Fibroblast of lung (primary cell): ENCODE measurements at regions not wholly inside any gene's neighbourhood (a gene's known extent, or its start where the extent isn't known, plus 50 kb on each side); places are given as distances from the start of the nearest gene placed in this dataset.

Experiments used
- DNase-seq, 2 donors: peaks; one replicate each; pipeline versions ENCODE4 v3.0.0 to v3.0.0-alpha.2; 2010; ENCODE audit warnings: low read depth in 2 of 2
- H2AFZ ChIP-seq: 2 replicates; pipeline ENCODE4 v1.5.1; 2012; ENCODE audit warnings: low read length, control low read depth, inconsistent platforms
- H3K27ac ChIP-seq: 2 replicates; pipeline ENCODE4 v1.5.1; 2011; ENCODE audit warnings: low read length, control low read depth; ENCODE audit not compliant: insufficient read depth
- H3K27me3 ChIP-seq: 2 replicates; pipeline ENCODE4 v1.5.1; 2011; ENCODE audit warnings: mild to moderate bottlenecking, low read length; ENCODE audit not compliant: control insufficient read depth, insufficient read depth
- H3K36me3 ChIP-seq: 2 replicates; pipeline ENCODE4 v1.5.1; 2011; ENCODE audit warnings: low read length; ENCODE audit not compliant: control insufficient read depth, insufficient read depth
- H3K4me1 ChIP-seq: 2 replicates; pipeline ENCODE4 v1.5.1; 2011; ENCODE audit warnings: low read length; ENCODE audit not compliant: control insufficient read depth, insufficient read depth; ENCODE audit errors: extremely low read depth
- H3K4me2 ChIP-seq: 2 replicates; pipeline ENCODE4 v1.5.1; 2011; ENCODE audit warnings: low read length, control low read depth; ENCODE audit not compliant: insufficient read depth; ENCODE audit errors: extremely low read depth
- H3K4me3 ChIP-seq, 4 experiments: fragments of 200-600 bp in 1 of 4; sonication (generic) in 1 of 4; replicated peaks in 1 of 4; 2 replicates each; pipeline ENCODE4 v1.5.1; 2011 to 2016; ENCODE audit warnings: low read length in 4 of 4, low read depth in 3 of 4, mild to moderate bottlenecking in 3 of 4, control low read depth in 2 of 4, inconsistent platforms in 1 of 4, mixed read lengths in 1 of 4; ENCODE audit not compliant: insufficient read depth in 1 of 4; ENCODE audit errors: control extremely low read depth in 1 of 4
- H3K79me2 ChIP-seq: 2 replicates; pipeline ENCODE4 v1.5.1; 2012; ENCODE audit warnings: mild to moderate bottlenecking, low read length, inconsistent platforms; ENCODE audit not compliant: control insufficient read depth, insufficient read depth
- H3K9ac ChIP-seq: 2 replicates; pipeline ENCODE4 v1.5.1; 2011; ENCODE audit warnings: mild to moderate bottlenecking, low read length, control low read depth; ENCODE audit not compliant: insufficient read depth
- H3K9me3 ChIP-seq: 2 replicates; pipeline ENCODE4 v1.5.1; 2012; ENCODE audit warnings: low read depth, low read length; ENCODE audit not compliant: control insufficient read depth, insufficient read depth
- H4K20me1 ChIP-seq: 2 replicates; pipeline ENCODE4 v1.5.1; 2011; ENCODE audit warnings: low read length; ENCODE audit not compliant: control insufficient read depth, insufficient read depth; ENCODE audit errors: extremely low read depth
- EZH2 ChIP-seq: IDR thresholded peaks from 2 replicates; pipeline ENCODE4 v1.5.1; 2012; ENCODE audit warnings: low read length, control low read depth, mild to moderate bottlenecking; ENCODE audit errors: missing control alignments
- TF ChIP-seq, protein P1 (sequence below), 2 donors: IDR thresholded peaks in 1 of 2; conservative IDR thresholded peaks in 1 of 2; 1 replicate in 1 of 2; 2 replicates in 1 of 2; pipeline ENCODE4 v1.5.1; 2011 to 2012; ENCODE audit warnings: low read length in 2 of 2, control low read depth in 1 of 2, inconsistent platforms in 1 of 2, low read depth in 1 of 2, mild to moderate bottlenecking in 1 of 2

DNA sequence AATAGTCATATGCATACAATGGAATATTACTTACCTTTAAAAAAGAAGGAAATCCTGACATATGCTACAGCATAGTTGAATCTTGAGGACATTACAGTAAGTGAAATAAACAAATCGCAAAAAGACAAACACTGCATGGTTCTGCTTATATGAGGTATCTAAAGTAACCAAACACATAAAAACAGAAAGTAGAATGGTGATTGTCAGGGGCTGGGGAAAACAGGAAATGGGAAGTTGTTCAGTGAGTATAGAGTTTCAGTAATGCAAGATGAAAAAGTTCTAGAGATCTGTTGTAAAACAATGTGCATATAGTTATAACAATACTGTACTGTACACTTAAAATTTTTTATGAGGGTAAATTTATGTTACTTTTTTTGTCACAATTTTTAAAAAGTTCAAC, 219.4 kb downstream of the KLF5 start:
- H3K9me3 ChIP-seq, result no peaks in the 10 kb centered on the region
- no peak overlapping the region for H3K9ac ChIP-seq
- DNase-seq, result no peak
- H3K27ac ChIP-seq, result no peak overlapping the region
- no peak overlapping the region for H2AFZ ChIP-seq
- H3K4me1 ChIP-seq, result no peaks in the 10 kb centered on the region
- H3K27me3 ChIP-seq, result no peaks in the 10 kb centered on the region
- H3K79me2 ChIP-seq, result no peaks in the 10 kb centered on the region
- TF ChIP-seq, protein P1, sequence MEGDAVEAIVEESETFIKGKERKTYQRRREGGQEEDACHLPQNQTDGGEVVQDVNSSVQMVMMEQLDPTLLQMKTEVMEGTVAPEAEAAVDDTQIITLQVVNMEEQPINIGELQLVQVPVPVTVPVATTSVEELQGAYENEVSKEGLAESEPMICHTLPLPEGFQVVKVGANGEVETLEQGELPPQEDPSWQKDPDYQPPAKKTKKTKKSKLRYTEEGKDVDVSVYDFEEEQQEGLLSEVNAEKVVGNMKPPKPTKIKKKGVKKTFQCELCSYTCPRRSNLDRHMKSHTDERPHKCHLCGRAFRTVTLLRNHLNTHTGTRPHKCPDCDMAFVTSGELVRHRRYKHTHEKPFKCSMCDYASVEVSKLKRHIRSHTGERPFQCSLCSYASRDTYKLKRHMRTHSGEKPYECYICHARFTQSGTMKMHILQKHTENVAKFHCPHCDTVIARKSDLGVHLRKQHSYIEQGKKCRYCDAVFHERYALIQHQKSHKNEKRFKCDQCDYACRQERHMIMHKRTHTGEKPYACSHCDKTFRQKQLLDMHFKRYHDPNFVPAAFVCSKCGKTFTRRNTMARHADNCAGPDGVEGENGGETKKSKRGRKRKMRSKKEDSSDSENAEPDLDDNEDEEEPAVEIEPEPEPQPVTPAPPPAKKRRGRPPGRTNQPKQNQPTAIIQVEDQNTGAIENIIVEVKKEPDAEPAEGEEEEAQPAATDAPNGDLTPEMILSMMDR (conservative IDR thresholded peaks at IDR 0.05 in 1 of 2, IDR thresholded peaks at IDR 0.05 in 1 of 2; ENCODE audit: low read depth in 1 of 2, low read length in 2 of 2), result no peak
- TF ChIP-seq EZH2, result no peak
- no peaks in the 10 kb centered on the region for H4K20me1 ChIP-seq
- H3K36me3 ChIP-seq, result no peaks in the 10 kb centered on the region
- no peak overlapping the region for H3K4me3 ChIP-seq
- H3K4me2 ChIP-seq, result no peak overlapping the region

DNA sequence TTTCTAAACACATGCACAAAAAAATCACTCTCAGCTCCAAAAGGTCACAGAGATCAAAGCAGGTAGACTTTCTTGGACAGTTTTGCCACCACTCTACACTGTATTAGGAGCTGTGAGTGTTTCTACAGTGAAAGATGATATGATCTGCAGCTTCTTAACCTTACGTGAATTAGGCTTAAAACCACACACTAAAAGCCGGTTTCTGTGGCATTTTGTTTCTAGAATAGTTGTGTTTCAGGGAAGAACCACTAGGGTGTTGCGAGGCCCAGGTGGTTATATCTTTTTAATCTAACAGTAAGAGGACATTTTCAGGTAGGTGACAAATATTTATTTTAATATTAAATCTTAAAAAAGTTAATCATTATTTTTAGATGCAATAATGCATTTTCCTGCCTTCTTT, 216.4 kb downstream of the KLF5 start:
- Histone ChIP-seq H2AFZ (no peak overlapping the region), H3K4me1 (no peaks in the 10 kb centered on the region), H3K4me3 (no peak overlapping the region), H3K79me2 (no peaks in the 10 kb centered on the region), H3K9me3 (no peaks in the 10 kb centered on the region), H3K4me2 (no peak overlapping the region), H4K20me1 (no peaks in the 10 kb centered on the region), H3K27me3 (no peaks in the 10 kb centered on the region), H3K9ac (no peak overlapping the region), H3K36me3 (no peaks in the 10 kb centered on the region), H3K27ac (no peak overlapping the region)
- no peak for TF ChIP-seq EZH2
- TF ChIP-seq, protein P1 (conservative IDR thresholded peaks at IDR 0.05 in 1 of 2, IDR thresholded peaks at IDR 0.05 in 1 of 2; ENCODE audit: low read depth in 1 of 2, low read length in 2 of 2), result no peak
- DNase-seq, result no peak

DNA sequence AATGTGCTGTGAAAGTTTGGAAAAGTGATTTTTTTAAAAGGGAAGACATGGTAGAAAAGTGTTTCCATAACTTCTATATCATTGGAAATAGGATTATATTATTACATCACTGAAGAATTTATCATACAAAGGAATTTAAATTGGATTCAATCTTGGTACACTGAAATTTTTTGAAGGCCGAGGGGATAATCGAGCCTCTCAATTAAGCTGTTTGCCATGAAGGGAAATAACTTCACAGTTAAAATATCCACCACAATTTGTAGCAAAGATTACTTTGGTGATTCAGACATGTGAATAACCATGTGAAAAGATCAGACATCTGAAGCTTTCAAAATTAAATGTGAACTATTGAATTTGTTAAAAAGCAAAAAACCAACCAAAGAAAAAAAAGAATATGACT, 215.3 kb downstream of the KLF5 start:
- no peak for TF ChIP-seq EZH2
- TF ChIP-seq, protein P1 (conservative IDR thresholded peaks at IDR 0.05 in 1 of 2, IDR thresholded peaks at IDR 0.05 in 1 of 2; ENCODE audit: low read depth in 1 of 2, low read length in 2 of 2), result no peak
- H3K4me1 ChIP-seq, result no peaks in the 10 kb centered on the region
- H3K79me2 ChIP-seq, result no peaks in the 10 kb centered on the region
- no peaks in the 10 kb centered on the region for H4K20me1 ChIP-seq
- no peak overlapping the region for H2AFZ ChIP-seq
- no peak overlapping the region for H3K4me3 ChIP-seq
- no peak overlapping the region for H3K9ac ChIP-seq
- no peak overlapping the region for H3K27ac ChIP-seq
- H3K36me3 ChIP-seq, result no peaks in the 10 kb centered on the region
- H3K27me3 ChIP-seq, result no peaks in the 10 kb centered on the region
- no peaks in the 10 kb centered on the region for H3K9me3 ChIP-seq
- DNase-seq, result peak in 1 of 2 donors; percentile 75
- H3K4me2 ChIP-seq, result no peak overlapping the region
